Skeletal muscle tissue (tissue), 3 donors: ENCODE measurements at regions not wholly inside any gene's neighbourhood (a gene's known extent, or its start where the extent isn't known, plus 50 kb on each side); places are given as distances from the start of the nearest gene placed in this dataset.
"Not testable (repeated sequence)": the region's sequence is repeated elsewhere in the genome, so short reads cannot be mapped to it uniquely, and the experiment has no call there.

Experiments used
- H3K27ac ChIP-seq: one replicate; pipeline ENCODE4 v1.7.0; 2013; ENCODE audit warnings: mild to moderate bottlenecking, low read depth, low read length, inconsistent platforms
- H3K27me3 ChIP-seq, 3 donors: one replicate each; pipeline ENCODE4 v1.7.0; 2013; ENCODE audit warnings: low read length in 3 of 3; ENCODE audit not compliant: control insufficient read depth in 3 of 3, insufficient read depth in 3 of 3
- H3K36me3 ChIP-seq, 3 donors: one replicate each; pipeline ENCODE4 v1.7.0; 2013; ENCODE audit warnings: low read length in 3 of 3; ENCODE audit not compliant: control insufficient read depth in 3 of 3, insufficient read depth in 3 of 3
- H3K4me1 ChIP-seq, 3 donors: one replicate each; pipeline ENCODE4 v1.7.0; 2013; ENCODE audit warnings: low read length in 3 of 3, mild to moderate bottlenecking in 3 of 3; ENCODE audit not compliant: control insufficient read depth in 3 of 3, insufficient read depth in 3 of 3
- H3K4me3 ChIP-seq, 3 donors: one replicate each; pipeline ENCODE4 v1.7.0; 2013; ENCODE audit warnings: low read length in 3 of 3
- H3K9ac ChIP-seq, 3 donors: one replicate each; pipeline ENCODE4 v1.7.0; 2013; ENCODE audit warnings: low read length in 3 of 3, mild to moderate bottlenecking in 3 of 3, moderate library complexity in 2 of 3, low read depth in 1 of 3
- H3K9me3 ChIP-seq, 3 donors: one replicate each; pipeline ENCODE4 v1.7.0; 2013; ENCODE audit warnings: low read length in 3 of 3; ENCODE audit not compliant: control insufficient read depth in 3 of 3
- donor health status: Osteomylitis.

DNA sequence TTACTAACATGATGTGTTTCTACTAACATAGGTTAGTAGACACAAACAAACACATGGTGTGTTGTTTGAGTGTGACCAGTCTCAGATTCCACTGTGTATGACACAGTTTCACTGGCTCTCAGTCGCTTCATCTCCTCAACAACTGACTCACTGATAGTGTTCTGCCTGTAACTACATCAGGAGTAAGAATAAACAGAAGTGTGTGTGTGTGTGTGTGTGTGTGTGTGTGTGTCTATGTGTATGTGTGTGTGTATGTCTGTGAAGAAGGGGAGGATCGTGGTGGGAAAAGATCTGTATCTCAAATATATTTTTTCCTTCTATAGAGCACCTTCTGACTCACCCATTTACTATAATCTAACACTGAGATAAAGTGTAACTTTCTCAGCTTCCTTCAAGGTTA, 391.0 kb downstream of the PTPRC start:
- no peak overlapping the region for H3K4me3 ChIP-seq
- H3K4me1 ChIP-seq = no peaks in the 10 kb centered on the region
- H3K9me3 ChIP-seq = no peaks in the 10 kb centered on the region
- no peak overlapping the region for H3K27ac ChIP-seq
- H3K9ac ChIP-seq = no peak overlapping the region
- no peaks in the 10 kb centered on the region for H3K36me3 ChIP-seq
- no peaks in the 10 kb centered on the region for H3K27me3 ChIP-seq

- H3K36me3 ChIP-seq, H3K27ac ChIP-seq, H3K4me1 ChIP-seq: not testable (repeated sequence)
Measured at GRCh38 chr1:199030541-199030940, 391.7 kb downstream of the PTPRC start.

DNA sequence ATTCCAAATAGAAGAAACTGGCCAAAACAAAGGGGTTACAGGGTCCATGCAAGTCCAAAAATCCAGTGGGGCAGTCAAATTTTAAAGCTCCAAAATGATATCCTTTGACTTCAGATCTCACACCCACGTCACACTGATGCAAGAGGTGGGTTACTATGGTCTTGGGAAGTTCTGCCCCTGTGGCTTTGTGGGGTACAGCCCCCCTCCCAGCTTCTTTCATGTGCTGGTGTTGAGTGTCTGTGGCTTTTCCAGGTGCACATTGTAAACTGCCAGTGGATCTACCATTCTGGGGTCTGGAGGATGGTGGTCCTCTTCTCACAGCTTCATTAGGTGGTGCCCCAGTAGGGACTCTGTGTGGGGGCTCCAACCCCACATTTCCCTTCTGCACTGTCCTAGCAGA, 392.3 kb downstream of the PTPRC start:
- H3K9me3 ChIP-seq, H3K4me3 ChIP-seq, H3K27ac ChIP-seq, H3K27me3 ChIP-seq, H3K9ac ChIP-seq, H3K36me3 ChIP-seq, H3K4me1 ChIP-seq: not testable (repeated sequence)

More at GRCh38 chr1:199030541-199030940, 391.7 kb downstream of the PTPRC start:
- not testable (repeated sequence) for H3K9ac ChIP-seq, H3K4me3 ChIP-seq, H3K27me3 ChIP-seq, H3K9me3 ChIP-seq

DNA sequence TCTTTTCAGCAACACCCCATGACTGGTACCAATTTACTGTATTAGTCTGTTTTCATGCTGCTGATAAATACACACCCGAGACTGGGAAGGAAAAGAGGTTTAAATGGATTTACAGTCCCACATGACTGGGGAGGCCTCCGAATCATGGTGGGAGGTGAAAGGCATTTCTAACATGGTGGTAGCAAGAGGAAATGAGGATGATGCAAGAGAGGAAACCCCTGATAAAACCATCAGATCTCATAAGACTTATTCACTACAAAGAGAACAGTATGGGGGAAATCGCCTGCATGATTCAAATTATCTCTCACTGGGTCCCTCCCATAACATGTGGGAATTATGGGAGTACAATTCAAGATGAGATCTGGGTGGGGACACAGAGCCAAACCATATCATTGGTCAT, 393.6 kb downstream of the PTPRC start:
- not testable (repeated sequence) for H3K27me3 ChIP-seq, H3K27ac ChIP-seq, H3K9ac ChIP-seq, H3K9me3 ChIP-seq, H3K36me3 ChIP-seq, H3K4me3 ChIP-seq, H3K4me1 ChIP-seq

- peaks cover 0 to 8% (median 0%) of the 10 kb centered on the region in 3 donors for H3K4me1 ChIP-seq
- H3K4me3 ChIP-seq = no peak overlapping the region
- H3K27ac ChIP-seq = no peak overlapping the region
- no peaks in the 10 kb centered on the region for H3K36me3 ChIP-seq
- no peaks in the 10 kb centered on the region for H3K9me3 ChIP-seq
- no peaks in the 10 kb centered on the region for H3K27me3 ChIP-seq
- no peak overlapping the region for H3K9ac ChIP-seq
Measured at GRCh38 chr1:199033661-199034060, 394.8 kb downstream of the PTPRC start.

DNA sequence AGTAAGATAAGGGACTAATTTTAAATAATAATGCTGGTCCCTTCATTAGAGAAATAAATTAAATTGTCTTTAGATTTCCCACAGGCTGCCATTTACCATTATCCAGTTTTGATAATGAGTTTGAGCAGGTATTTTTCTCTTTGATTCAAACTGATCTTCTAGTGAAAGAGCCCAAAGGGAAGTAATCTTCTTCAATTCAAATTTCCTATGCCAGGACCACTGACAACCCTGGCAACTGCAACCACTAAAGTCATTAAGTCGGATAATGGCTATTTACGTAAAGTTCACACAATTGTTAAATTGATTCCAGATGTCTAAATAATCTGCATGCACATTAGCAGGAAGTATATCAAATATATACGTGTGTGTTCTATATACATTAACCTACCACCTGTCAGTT, 399.3 kb downstream of the PTPRC start:
- Histone ChIP-seq H3K4me1 (peaks cover 0 to 8% (median 0%) of the 10 kb centered on the region in 3 donors), H3K9me3 (no peaks in the 10 kb centered on the region), H3K27me3 (no peaks in the 10 kb centered on the region), H3K9ac (no peak overlapping the region), H3K4me3 (no peak overlapping the region), H3K27ac (no peak overlapping the region), H3K36me3 (no peaks in the 10 kb centered on the region)

DNA sequence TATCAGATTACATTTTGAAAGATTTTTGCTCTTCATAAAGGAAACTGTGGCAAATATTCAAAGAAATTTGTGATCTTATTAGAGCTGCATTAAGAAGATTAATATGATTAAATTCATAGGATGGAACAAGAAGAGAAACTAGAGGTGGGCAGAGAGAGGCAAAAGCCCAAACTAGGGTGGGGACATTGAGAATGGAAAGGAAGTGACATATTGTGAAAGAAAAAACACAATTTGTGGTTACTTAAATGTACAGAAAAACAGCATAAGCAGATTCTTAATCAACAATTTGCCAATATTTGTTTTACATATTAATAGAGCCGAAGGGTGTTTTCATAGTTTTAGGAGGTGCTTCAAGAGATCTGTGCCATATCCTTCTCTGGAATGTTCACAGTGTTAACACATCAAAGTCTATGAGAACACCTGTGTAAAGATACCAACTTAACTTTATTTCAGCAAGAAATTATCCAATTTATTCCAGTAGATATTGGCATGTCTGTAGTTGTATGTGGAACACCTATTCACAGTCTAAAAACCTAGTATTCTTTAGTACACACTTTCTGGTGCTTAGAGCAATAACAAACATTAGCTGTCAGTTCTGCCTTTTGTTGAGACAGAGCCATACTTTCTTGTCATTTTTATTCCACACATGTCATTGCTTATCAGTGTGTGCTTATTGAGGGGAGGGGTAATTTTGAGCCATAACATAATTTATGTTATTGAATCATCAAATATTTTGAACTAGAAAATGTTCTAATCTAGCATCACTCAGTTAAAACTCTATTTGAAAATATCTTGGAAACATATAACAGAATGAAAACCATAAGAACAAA, 401.5 kb downstream of the PTPRC start:
- no peaks in the 10 kb centered on the region for H3K9me3 ChIP-seq
- H3K9ac ChIP-seq = no peak overlapping the region
- H3K36me3 ChIP-seq = no peaks in the 10 kb centered on the region
- no peaks in the 10 kb centered on the region for H3K27me3 ChIP-seq
- no peak overlapping the region for H3K4me3 ChIP-seq
- H3K27ac ChIP-seq = no peak overlapping the region
- H3K4me1 ChIP-seq = peaks cover 0 to 8% (median 0%) of the 10 kb centered on the region in 3 donors

DNA sequence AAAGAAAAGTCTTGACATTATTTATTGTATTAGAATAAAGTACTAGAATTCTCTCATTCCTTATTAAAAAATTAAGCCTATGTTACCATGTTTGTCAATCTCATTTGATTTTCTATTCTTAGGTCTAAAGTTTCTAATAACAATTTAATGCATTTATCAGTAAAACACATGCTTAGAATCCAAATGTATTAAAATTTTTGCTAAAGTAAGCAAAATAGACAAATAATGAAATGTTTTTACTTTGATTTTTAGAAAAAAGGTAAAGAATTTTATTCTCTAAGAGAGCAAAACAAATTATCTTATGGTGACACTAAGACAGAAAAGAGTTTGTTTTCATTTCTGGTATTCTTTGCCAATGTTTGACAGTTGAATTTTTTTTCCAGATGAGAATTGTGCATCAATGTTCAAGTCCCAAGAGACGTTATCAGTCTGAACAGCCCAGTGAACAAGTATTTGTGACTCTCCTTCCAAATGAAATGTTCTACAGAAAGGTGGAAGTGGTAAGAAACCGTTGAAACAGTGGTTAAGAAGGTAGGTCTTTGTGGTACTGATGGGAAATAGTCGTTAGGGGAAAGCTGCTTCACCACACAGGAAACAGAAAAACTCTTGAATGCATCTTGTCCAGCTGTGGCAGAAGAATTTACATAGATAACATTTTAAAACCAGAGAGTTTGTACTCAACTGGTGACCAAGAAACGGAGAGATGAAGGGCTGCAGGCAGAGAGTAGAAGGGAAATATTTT, 402.5 kb downstream of the PTPRC start:
- no peaks in the 10 kb centered on the region for H3K36me3 ChIP-seq
- no peak overlapping the region for H3K4me3 ChIP-seq
- H3K9me3 ChIP-seq = no peaks in the 10 kb centered on the region
- H3K9ac ChIP-seq = no peak overlapping the region
- no peaks in the 10 kb centered on the region for H3K4me1 ChIP-seq
- no peak overlapping the region for H3K27ac ChIP-seq
- H3K27me3 ChIP-seq = no peaks in the 10 kb centered on the region

- Histone ChIP-seq H3K4me1 (no peaks in the 10 kb centered on the region), H3K36me3 (no peaks in the 10 kb centered on the region), H3K9me3 (no peaks in the 10 kb centered on the region), H3K9ac (no peak overlapping the region), H3K27me3 (no peaks in the 10 kb centered on the region), H3K27ac (no peak overlapping the region), H3K4me3 (no peak overlapping the region)
Measured at GRCh38 chr1:199042193-199042592, 403.4 kb downstream of the PTPRC start.

DNA sequence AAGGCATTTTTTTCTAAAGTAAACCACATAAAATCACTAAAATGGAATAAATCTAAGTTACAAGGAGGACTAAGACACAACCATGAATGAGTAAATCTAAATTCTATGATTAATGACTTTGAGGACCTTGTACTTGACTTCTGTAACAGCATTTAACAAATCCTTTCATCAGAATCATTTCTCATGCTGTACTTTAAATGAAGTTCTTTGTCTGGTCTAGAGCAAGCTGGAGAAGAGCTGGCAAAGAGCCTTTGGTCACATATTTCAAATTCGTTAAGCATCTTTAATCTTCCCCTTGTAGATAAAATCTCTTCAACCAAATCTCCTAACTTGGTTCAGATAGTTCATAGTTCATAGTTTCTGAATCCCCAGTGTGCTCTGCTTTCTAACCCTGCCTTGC, 405.4 kb downstream of the PTPRC start:
- H3K4me1 ChIP-seq = no peaks in the 10 kb centered on the region
- H3K9ac ChIP-seq = no peak overlapping the region
- no peaks in the 10 kb centered on the region for H3K36me3 ChIP-seq
- no peaks in the 10 kb centered on the region for H3K9me3 ChIP-seq
- no peak overlapping the region for H3K4me3 ChIP-seq
- no peaks in the 10 kb centered on the region for H3K27me3 ChIP-seq
- no peak overlapping the region for H3K27ac ChIP-seq
